Activated CD8-positive, alpha-beta memory T cell treated with anti-CD3 and anti-CD28 coated beads for 4 hours (primary cell): ENCODE measurements at regions not wholly inside any gene's neighbourhood (a gene's known extent, or its start where the extent isn't known, plus 50 kb on each side); places are given as distances from the start of the nearest gene placed in this dataset.
"Not testable (repeated sequence)": the region's sequence is repeated elsewhere in the genome, so short reads cannot be mapped to it uniquely, and the experiment has no call there.

ENCODE experiments used
- DNase-seq, 2 donors: peaks; one replicate each; pipeline ENCODE4 v3.0.0-alpha.2; 2020; ENCODE audit warnings: low read depth in 2 of 2

GRCh38 chr14:71536927-71537772, 395.1 kb upstream of the RGS6 start:
- no peak for DNase-seq

- no peak for DNase-seq
These were observed 393.9 kb upstream of the RGS6 start for GRCh38 chr14:71538288-71538687.

- DNase-seq: no peak
These were observed 393.1 kb upstream of the RGS6 start for GRCh38 chr14:71538938-71539649.

- DNase-seq: no peak
These were observed 392.5 kb upstream of the RGS6 start for GRCh38 chr14:71539650-71540285.

- DNase-seq: no peak
These were observed 391.0 kb upstream of the RGS6 start for GRCh38 chr14:71541271-71541670.

GRCh38 chr14:71541973-71542690, 390.1 kb upstream of the RGS6 start:
- no peak for DNase-seq

GRCh38 chr14:71549421-71550050, 382.7 kb upstream of the RGS6 start:
- DNase-seq: no peak

GRCh38 chr14:71550367-71550766, 381.9 kb upstream of the RGS6 start:
- DNase-seq: no peak

- DNase-seq: no peak
These were observed 380.8 kb upstream of the RGS6 start for GRCh38 chr14:71551291-71551950.

GRCh38 chr14:71552809-71553208, 379.4 kb upstream of the RGS6 start:
- no peak for DNase-seq

GRCh38 chr14:71553779-71554178, 378.4 kb upstream of the RGS6 start:
- DNase-seq: no peak

- DNase-seq: no peak
These were observed 377.9 kb upstream of the RGS6 start for GRCh38 chr14:71554323-71554722.

- DNase-seq: no peak
These were observed 377.1 kb upstream of the RGS6 start for GRCh38 chr14:71554959-71555612.

GRCh38 chr14:71555654-71556559, 376.3 kb upstream of the RGS6 start:
- DNase-seq: peak; percentile 37 to 44

- no peak for DNase-seq
These were observed 375.5 kb upstream of the RGS6 start for GRCh38 chr14:71556730-71557129.

- DNase-seq: no peak
These were observed 374.9 kb upstream of the RGS6 start for GRCh38 chr14:71557351-71557750.

GRCh38 chr14:71558943-71559342, 373.3 kb upstream of the RGS6 start:
- DNase-seq: not testable (repeated sequence)

- no peak for DNase-seq
These were observed 371.5 kb upstream of the RGS6 start for GRCh38 chr14:71560751-71561150.

- DNase-seq: no peak
These were observed 368.6 kb upstream of the RGS6 start for GRCh38 chr14:71563492-71564153.
